Keratinocyte (primary cell): ENCODE measurements at regions not wholly inside any gene's neighbourhood (a gene's known extent, or its start where the extent isn't known, plus 50 kb on each side); places are given as distances from the start of the nearest gene placed in this dataset.

Experiments used
- DNase-seq: peaks from one replicate; pipeline ENCODE4 v3.0.0-alpha.2; 2011; ENCODE audit warnings: low read depth, missing footprints, low spot score
- FAIRE-seq: peaks from 2 replicates; lab custom pipeline; 2011; peaks lifted over from hg19 to GRCh38; lab: Jason Lieb, UNC
- H2AFZ ChIP-seq: 2 replicates; pipeline ENCODE4 v1.6.0; 2012; ENCODE audit warnings: low read length, control low read depth, inconsistent platforms; ENCODE audit not compliant: control insufficient read depth
- H3K27ac ChIP-seq: 2 replicates; pipeline ENCODE4 v1.5.1; 2011; ENCODE audit warnings: low read length; ENCODE audit not compliant: control insufficient read depth, insufficient read depth
- H3K27me3 ChIP-seq: 3 replicates; pipeline ENCODE4 v1.6.0; 2011; ENCODE audit warnings: low read length; ENCODE audit not compliant: control insufficient read depth, insufficient read depth; ENCODE audit errors: extremely low read depth
- H3K36me3 ChIP-seq, 2 experiments: 2 replicates in 1 of 2; 3 replicates in 1 of 2; pipeline ENCODE4 v1.5.1; 2011; ENCODE audit warnings: low read length in 2 of 2, mild to moderate bottlenecking in 1 of 2; ENCODE audit not compliant: control insufficient read depth in 2 of 2, insufficient read depth in 2 of 2; ENCODE audit errors: extremely low read depth in 1 of 2
- H3K4me1 ChIP-seq: 3 replicates; pipeline ENCODE4 v1.5.1; 2011; ENCODE audit warnings: low read length; ENCODE audit not compliant: control insufficient read depth, insufficient read depth; ENCODE audit errors: extremely low read depth
- H3K4me2 ChIP-seq: 3 replicates; pipeline ENCODE4 v1.6.0; 2011; ENCODE audit warnings: low read depth, low read length; ENCODE audit not compliant: control insufficient read depth, insufficient read depth; ENCODE audit errors: extremely low read depth
- H3K4me3 ChIP-seq, 3 experiments: fragments of 200-600 bp in 1 of 3; sonication (generic) in 1 of 3; 2 replicates in 2 of 3; 3 replicates in 1 of 3; pipeline ENCODE4 v1.5.1; 2011 to 2016; ENCODE audit warnings: low read length in 3 of 3, mild to moderate bottlenecking in 3 of 3, control low read depth in 2 of 3, inconsistent platforms in 1 of 3, low read depth in 1 of 3, mixed read lengths in 1 of 3, mixed run types in 1 of 3, moderate library complexity in 1 of 3; ENCODE audit not compliant: control insufficient read depth in 2 of 3, insufficient read depth in 2 of 3; ENCODE audit errors: extremely low read depth in 1 of 3
- H3K79me2 ChIP-seq: 2 replicates; pipeline ENCODE4 v1.6.0; 2012; ENCODE audit warnings: low read length; ENCODE audit not compliant: control insufficient read depth, insufficient read depth
- H3K9ac ChIP-seq: 3 replicates; pipeline ENCODE4 v1.6.0; 2011; ENCODE audit warnings: low read length; ENCODE audit not compliant: control insufficient read depth, insufficient read depth; ENCODE audit errors: extremely low read depth
- H3K9me1 ChIP-seq: 3 replicates; pipeline ENCODE4 v1.6.0; 2011; ENCODE audit warnings: low read length; ENCODE audit not compliant: control insufficient read depth, insufficient read depth; ENCODE audit errors: extremely low read depth
- H3K9me3 ChIP-seq: 2 replicates; pipeline ENCODE4 v1.5.1; 2012; ENCODE audit warnings: low read depth, low read length; ENCODE audit not compliant: control insufficient read depth
- H4K20me1 ChIP-seq: 3 replicates; pipeline ENCODE4 v1.6.0; 2011; ENCODE audit warnings: low read length; ENCODE audit not compliant: control insufficient read depth, insufficient read depth; ENCODE audit errors: extremely low read depth
- CTCF ChIP-seq, 3 experiments: IDR thresholded peaks in 1 of 3; conservative IDR thresholded peaks in 1 of 3; optimal IDR thresholded peaks in 1 of 3; 2 replicates in 2 of 3; 3 replicates in 1 of 3; pipeline versions ENCODE3 to v1.5.1; 2011; ENCODE audit warnings: low read length in 3 of 3, mild to moderate bottlenecking in 3 of 3, moderate library complexity in 2 of 3, control low read depth in 1 of 3, inconsistent platforms in 1 of 3; ENCODE audit not compliant: insufficient read depth in 2 of 3; ENCODE audit errors: extremely low read depth in 1 of 3
- EZH2 ChIP-seq: IDR thresholded peaks from one replicate; pipeline ENCODE4 v1.6.1; 2012; ENCODE audit warnings: inconsistent platforms, mild to moderate bottlenecking, low read length, moderate library complexity
- dilution Hi-C: fragments of 300-500 bp; cut with MboI; formaldehyde crosslinking; loops from one replicate; pipeline ENCODE4 v1.7.0; 2020; ENCODE audit warnings: low sequenced_read_pairs; ENCODE audit not compliant: extremely low pct_ligation_motif_present

- Histone ChIP-seq H3K4me3 (no peak overlapping the region), H3K36me3 (no peaks in the 10 kb centered on the region), H3K27me3 (no peaks in the 10 kb centered on the region), H3K27ac (no peak overlapping the region), H3K9ac (no peak overlapping the region), H2AFZ (no peak overlapping the region), H3K4me2 (no peak overlapping the region), H3K9me3 (peaks cover 2% of the 10 kb centered on the region), H3K79me2 (no peaks in the 10 kb centered on the region), H4K20me1 (no peaks in the 10 kb centered on the region), H3K9me1 (no peaks in the 10 kb centered on the region), H3K4me1 (no peaks in the 10 kb centered on the region)
- dilution Hi-C loops: no loop called here
- DNase-seq: no peak
- no peak for FAIRE-seq
- TF ChIP-seq EZH2 (no peak), CTCF (optimal IDR thresholded peaks at IDR 0.05 in 1 of 3, IDR thresholded peaks at IDR 0.05 in 1 of 3, conservative IDR thresholded peaks at IDR 0.05 in 1 of 3; ENCODE audit: extremely low read depth in 1 of 3, insufficient read depth in 2 of 3, low read length in 3 of 3) (no peak)
These were observed 889.8 kb downstream of the CDH8 start for GRCh38 chr16:61146429-61146828.

GRCh38 chr16:61131447-61131846 is 904.8 kb downstream of the CDH8 start:
- dilution Hi-C loops: no loop called here
- Histone ChIP-seq H3K27ac (no peak overlapping the region), H3K27me3 (no peaks in the 10 kb centered on the region), H4K20me1 (no peaks in the 10 kb centered on the region), H3K36me3 (no peaks in the 10 kb centered on the region), H3K4me1 (no peaks in the 10 kb centered on the region), H3K9me3 (no peaks in the 10 kb centered on the region), H3K4me3 (no peak overlapping the region), H2AFZ (no peak overlapping the region), H3K79me2 (no peaks in the 10 kb centered on the region), H3K4me2 (no peak overlapping the region), H3K9me1 (no peaks in the 10 kb centered on the region), H3K9ac (no peak overlapping the region)
- TF ChIP-seq CTCF (optimal IDR thresholded peaks at IDR 0.05 in 1 of 3, IDR thresholded peaks at IDR 0.05 in 1 of 3, conservative IDR thresholded peaks at IDR 0.05 in 1 of 3; ENCODE audit: extremely low read depth in 1 of 3, insufficient read depth in 2 of 3, low read length in 3 of 3) (no peak), EZH2 (no peak)
- FAIRE-seq: no peak
- DNase-seq: no peak
